Mammary epithelial cell (primary cell): ENCODE measurements at regions not wholly inside any gene's neighbourhood (a gene's known extent, or its start where the extent isn't known, plus 50 kb on each side); places are given as distances from the start of the nearest gene placed in this dataset.

ENCODE experiments used
- EZH2 ChIP-seq: IDR thresholded peaks from 2 replicates; pipeline ENCODE4 v1.6.1; 2012; ENCODE audit warnings: low read length, inconsistent platforms, borderline replicate concordance
- TF ChIP-seq, protein P1 (sequence below), 2 donors: IDR thresholded peaks in 1 of 2; conservative IDR thresholded peaks in 1 of 2; 2 replicates each; pipeline ENCODE4 v1.5.1; 2011 to 2012; ENCODE audit warnings: inconsistent platforms in 2 of 2, low read length in 2 of 2, mild to moderate bottlenecking in 2 of 2, control low read depth in 1 of 2, low read depth in 1 of 2; ENCODE audit not compliant: insufficient read depth in 1 of 2; ENCODE audit errors: extremely low read depth in 1 of 2

- TF ChIP-seq EZH2, result no peak
- TF ChIP-seq, protein P1, sequence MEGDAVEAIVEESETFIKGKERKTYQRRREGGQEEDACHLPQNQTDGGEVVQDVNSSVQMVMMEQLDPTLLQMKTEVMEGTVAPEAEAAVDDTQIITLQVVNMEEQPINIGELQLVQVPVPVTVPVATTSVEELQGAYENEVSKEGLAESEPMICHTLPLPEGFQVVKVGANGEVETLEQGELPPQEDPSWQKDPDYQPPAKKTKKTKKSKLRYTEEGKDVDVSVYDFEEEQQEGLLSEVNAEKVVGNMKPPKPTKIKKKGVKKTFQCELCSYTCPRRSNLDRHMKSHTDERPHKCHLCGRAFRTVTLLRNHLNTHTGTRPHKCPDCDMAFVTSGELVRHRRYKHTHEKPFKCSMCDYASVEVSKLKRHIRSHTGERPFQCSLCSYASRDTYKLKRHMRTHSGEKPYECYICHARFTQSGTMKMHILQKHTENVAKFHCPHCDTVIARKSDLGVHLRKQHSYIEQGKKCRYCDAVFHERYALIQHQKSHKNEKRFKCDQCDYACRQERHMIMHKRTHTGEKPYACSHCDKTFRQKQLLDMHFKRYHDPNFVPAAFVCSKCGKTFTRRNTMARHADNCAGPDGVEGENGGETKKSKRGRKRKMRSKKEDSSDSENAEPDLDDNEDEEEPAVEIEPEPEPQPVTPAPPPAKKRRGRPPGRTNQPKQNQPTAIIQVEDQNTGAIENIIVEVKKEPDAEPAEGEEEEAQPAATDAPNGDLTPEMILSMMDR (conservative IDR thresholded peaks at IDR 0.05 in 1 of 2, IDR thresholded peaks at IDR 0.05 in 1 of 2; ENCODE audit: extremely low read depth in 1 of 2, insufficient read depth in 1 of 2, low read depth in 1 of 2, low read length in 2 of 2), result no peak
These were observed 604.4 kb downstream of the ARAP2 start for GRCh38 chr4:35639929-35640328.
